ENCODE measurements at regions not wholly inside any gene's neighbourhood (a gene's known extent, or its start where the extent isn't known, plus 50 kb on each side); places are given as distances from the start of the nearest gene placed in this dataset.

GRCh38 chr4:178917756-178918155 lies 1475.5 kb upstream of the AGA start:
- TF ChIP-seq, protein P1, sequence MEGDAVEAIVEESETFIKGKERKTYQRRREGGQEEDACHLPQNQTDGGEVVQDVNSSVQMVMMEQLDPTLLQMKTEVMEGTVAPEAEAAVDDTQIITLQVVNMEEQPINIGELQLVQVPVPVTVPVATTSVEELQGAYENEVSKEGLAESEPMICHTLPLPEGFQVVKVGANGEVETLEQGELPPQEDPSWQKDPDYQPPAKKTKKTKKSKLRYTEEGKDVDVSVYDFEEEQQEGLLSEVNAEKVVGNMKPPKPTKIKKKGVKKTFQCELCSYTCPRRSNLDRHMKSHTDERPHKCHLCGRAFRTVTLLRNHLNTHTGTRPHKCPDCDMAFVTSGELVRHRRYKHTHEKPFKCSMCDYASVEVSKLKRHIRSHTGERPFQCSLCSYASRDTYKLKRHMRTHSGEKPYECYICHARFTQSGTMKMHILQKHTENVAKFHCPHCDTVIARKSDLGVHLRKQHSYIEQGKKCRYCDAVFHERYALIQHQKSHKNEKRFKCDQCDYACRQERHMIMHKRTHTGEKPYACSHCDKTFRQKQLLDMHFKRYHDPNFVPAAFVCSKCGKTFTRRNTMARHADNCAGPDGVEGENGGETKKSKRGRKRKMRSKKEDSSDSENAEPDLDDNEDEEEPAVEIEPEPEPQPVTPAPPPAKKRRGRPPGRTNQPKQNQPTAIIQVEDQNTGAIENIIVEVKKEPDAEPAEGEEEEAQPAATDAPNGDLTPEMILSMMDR (IDR thresholded peaks at IDR 0.05): no peak
- TF ChIP-seq POLR2A (IDR thresholded peaks at IDR 0.05): no peak
